Sigmoid colon (tissue), 6 donors: ENCODE measurements at regions not wholly inside any gene's neighbourhood (a gene's known extent, or its start where the extent isn't known, plus 50 kb on each side); places are given as distances from the start of the nearest gene placed in this dataset.

Experiments
- DNase-seq: peaks from one replicate; pipeline ENCODE4 v3.0.0-alpha.2; 2019
- H3K27ac ChIP-seq, 4 donors: fragments of 200-600 bp; sonication (generic); one replicate each; pipeline ENCODE4 v1.5.1; 2016 to 2019; ENCODE audit warnings: mild to moderate bottlenecking in 1 of 4
- H3K27me3 ChIP-seq, 3 donors: fragments of 200-600 bp; sonication (generic); one replicate each; pipeline ENCODE4 v1.5.1; 2019; ENCODE audit warnings: mild to moderate bottlenecking in 1 of 3
- H3K36me3 ChIP-seq, 4 donors: fragments of 200-600 bp; sonication (generic); one replicate each; pipeline ENCODE4 v1.5.1; 2016 to 2019
- H3K4me1 ChIP-seq, 4 donors: fragments of 200-600 bp; sonication (generic); one replicate each; pipeline ENCODE4 v1.5.1; 2017 to 2019
- H3K4me3 ChIP-seq, 4 donors: fragments of 200-600 bp; sonication (generic); one replicate each; pipeline ENCODE4 v1.5.1; 2017 to 2019; ENCODE audit warnings: mild to moderate bottlenecking in 2 of 4, moderate library complexity in 1 of 4
- H3K9me3 ChIP-seq, 4 donors: fragments of 200-600 bp in 3 of 4; sonication (generic) in 3 of 4; one replicate each; pipeline versions ENCODE4 v1.5.1 to v1.6.1; 2013 to 2019
- EP300 ChIP-seq, 4 donors: sonication (generic); formaldehyde crosslinking; IDR thresholded peaks; one replicate each; pipeline ENCODE4 v1.6.1; 2017; ENCODE audit warnings: antibody characterized with exemption in 4 of 4
- POLR2A ChIP-seq, 2 donors: fragments of 450-650 bp; IDR thresholded peaks; one replicate each; pipeline ENCODE4 v1.6.1; 2016; ENCODE audit warnings: antibody characterized with exemption in 2 of 2, mild to moderate bottlenecking in 2 of 2, moderate library complexity in 2 of 2
- POLR2AphosphoS5 ChIP-seq, 4 donors: sonication (generic); formaldehyde crosslinking; IDR thresholded peaks; one replicate each; pipeline ENCODE4 v1.6.1; 2017; ENCODE audit warnings: antibody characterized with exemption in 4 of 4
- WGBS, 2 donors: extraction: QIAGEN DNeasy Blood & Tissue Kit; methylation state at CpG; one replicate each; pipeline ENCODE4 v1.1.7; 2013; 5-methylcytosine and 5-hydroxymethylcytosine counted together
- intact Hi-C: fragments of 100-400 bp; cut with DNase I; formaldehyde crosslinking; loops from one replicate; pipeline ENCODE4 v1.15.1; 2023
- TF ChIP-seq, protein P1 (sequence below), 4 experiments: fragments of 450-650 bp in 3 of 4; fragments of 200-600 bp in 1 of 4; IDR thresholded peaks; one replicate each; pipeline ENCODE4 v1.5.1; 2016 to 2019; ENCODE audit warnings: antibody characterized with exemption in 4 of 4, mild to moderate bottlenecking in 3 of 4, moderate library complexity in 2 of 4
- donor health status: healthy with polysubstance abuse.
- donor health status: healthy.

DNA sequence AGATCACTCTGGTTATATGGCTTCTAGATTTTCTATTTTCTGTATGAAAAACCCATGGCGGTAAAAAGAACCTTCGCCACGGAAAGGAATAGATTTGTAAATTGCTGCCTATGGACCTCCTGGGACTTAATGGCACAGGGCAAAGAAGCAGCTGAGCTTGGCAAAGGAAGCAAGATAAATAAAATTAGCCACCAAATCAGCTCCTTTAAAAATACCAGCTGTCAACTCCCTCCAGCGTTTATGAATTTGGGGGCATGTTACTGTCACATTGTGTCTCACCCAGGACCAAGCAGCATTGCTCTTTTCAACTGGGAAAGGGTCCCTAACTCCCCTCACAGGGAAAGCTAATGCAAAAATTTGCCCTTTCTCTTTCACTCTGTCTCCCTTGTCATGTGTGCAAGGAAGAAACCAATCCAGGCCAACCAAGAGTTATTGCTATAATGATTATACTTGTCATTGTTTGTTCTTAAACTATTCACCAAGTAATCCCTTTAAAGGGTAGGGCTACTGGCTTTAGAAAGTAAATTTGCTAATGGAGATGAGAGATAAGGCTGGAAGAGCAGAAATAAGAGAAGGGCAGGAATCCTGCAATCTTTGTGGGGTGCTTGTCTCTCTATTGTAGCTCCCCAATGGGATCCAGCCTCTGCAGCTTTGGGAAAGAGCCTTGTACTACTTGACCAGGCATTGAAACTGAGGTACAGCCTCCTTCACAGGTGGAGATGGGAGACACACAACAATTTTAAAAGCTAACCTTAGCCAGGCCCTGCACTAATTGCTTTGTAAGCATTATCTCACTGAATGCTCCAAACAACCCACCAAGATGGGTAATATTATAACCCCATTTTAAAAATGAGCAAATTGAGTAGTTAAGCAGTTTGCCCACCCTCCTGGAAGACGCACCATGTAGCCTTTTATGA lies 119.1 kb upstream of the KLF7 start:
- intact Hi-C loops = no loop called here
- no peak for TF ChIP-seq POLR2A (IDR thresholded peaks at IDR 0.05)
- TF ChIP-seq EP300 (IDR thresholded peaks at IDR 0.05) = no peak
- no peak for TF ChIP-seq POLR2AphosphoS5 (IDR thresholded peaks at IDR 0.05)
- TF ChIP-seq, protein P1, sequence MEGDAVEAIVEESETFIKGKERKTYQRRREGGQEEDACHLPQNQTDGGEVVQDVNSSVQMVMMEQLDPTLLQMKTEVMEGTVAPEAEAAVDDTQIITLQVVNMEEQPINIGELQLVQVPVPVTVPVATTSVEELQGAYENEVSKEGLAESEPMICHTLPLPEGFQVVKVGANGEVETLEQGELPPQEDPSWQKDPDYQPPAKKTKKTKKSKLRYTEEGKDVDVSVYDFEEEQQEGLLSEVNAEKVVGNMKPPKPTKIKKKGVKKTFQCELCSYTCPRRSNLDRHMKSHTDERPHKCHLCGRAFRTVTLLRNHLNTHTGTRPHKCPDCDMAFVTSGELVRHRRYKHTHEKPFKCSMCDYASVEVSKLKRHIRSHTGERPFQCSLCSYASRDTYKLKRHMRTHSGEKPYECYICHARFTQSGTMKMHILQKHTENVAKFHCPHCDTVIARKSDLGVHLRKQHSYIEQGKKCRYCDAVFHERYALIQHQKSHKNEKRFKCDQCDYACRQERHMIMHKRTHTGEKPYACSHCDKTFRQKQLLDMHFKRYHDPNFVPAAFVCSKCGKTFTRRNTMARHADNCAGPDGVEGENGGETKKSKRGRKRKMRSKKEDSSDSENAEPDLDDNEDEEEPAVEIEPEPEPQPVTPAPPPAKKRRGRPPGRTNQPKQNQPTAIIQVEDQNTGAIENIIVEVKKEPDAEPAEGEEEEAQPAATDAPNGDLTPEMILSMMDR (IDR thresholded peaks at IDR 0.05) = no peak
- WGBS, 2 donors = 70 to 86% methylated on average over 5 of the region's 5 CpGs
- H3K9me3 ChIP-seq = no peaks in the 10 kb centered on the region
- H3K27me3 ChIP-seq = no peaks in the 10 kb centered on the region
- no peak for DNase-seq
- H3K36me3 ChIP-seq = no peaks in the 10 kb centered on the region
- H3K27ac ChIP-seq = no peak overlapping the region
- peaks cover 0 to 34% (median 16%) of the 10 kb centered on the region in 4 donors for H3K4me1 ChIP-seq
- H3K4me3 ChIP-seq = no peak overlapping the region

DNA sequence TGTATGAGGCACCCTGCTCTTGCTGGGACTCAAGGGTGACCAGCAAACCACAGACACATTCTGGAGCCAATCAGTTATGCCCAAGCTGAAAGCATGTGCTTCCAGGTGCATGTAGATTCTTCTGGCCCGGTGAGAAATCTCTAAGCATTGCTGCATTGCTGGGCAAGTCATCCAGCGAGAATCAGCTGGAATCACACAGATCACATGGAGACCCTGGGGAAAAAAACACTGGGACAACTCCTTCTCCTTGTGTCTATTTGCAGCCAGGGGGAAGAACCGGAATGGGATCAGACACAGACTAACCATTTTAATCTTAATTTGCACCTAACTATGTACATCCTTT lies 119.7 kb upstream of the KLF7 start:
- no peak for DNase-seq
- no peaks in the 10 kb centered on the region for H3K9me3 ChIP-seq
- H3K4me3 ChIP-seq = no peak overlapping the region
- H3K36me3 ChIP-seq = no peaks in the 10 kb centered on the region
- H3K4me1 ChIP-seq = peaks cover 0 to 34% (median 16%) of the 10 kb centered on the region in 4 donors
- TF ChIP-seq EP300 (IDR thresholded peaks at IDR 0.05) (no peak), POLR2AphosphoS5 (IDR thresholded peaks at IDR 0.05) (no peak), POLR2A (IDR thresholded peaks at IDR 0.05) (no peak)
- TF ChIP-seq, protein P1 (IDR thresholded peaks at IDR 0.05) = no peak
- intact Hi-C loops = no loop called here
- WGBS, 2 donors = 57 to 68% methylated on average over 3 of the region's 3 CpGs
- H3K27me3 ChIP-seq = no peaks in the 10 kb centered on the region
- no peak overlapping the region for H3K27ac ChIP-seq

DNA sequence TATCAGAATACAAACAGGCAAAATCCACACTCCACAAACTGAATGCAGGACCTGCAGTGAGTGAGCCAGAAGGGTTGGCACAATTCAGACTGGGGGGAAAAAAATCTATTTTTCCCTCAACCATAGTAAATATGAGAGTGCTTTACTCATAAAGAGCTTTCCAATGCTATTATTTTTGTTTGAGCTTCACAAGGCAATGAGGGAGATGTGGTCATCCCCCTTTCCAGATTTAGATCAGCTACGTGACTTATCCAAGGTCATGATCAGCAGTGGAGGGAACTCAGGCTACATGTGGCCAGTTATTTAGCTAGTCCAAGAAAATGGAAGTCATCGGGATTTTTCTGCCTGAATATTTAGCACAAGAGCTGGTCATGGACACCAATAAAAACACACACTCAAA lies 120.4 kb upstream of the KLF7 start:
- no peaks in the 10 kb centered on the region for H3K36me3 ChIP-seq
- 79% methylated on average over 2 of the region's 2 CpGs for WGBS, 2 donors
- H3K9me3 ChIP-seq = no peaks in the 10 kb centered on the region
- H3K27me3 ChIP-seq = no peaks in the 10 kb centered on the region
- intact Hi-C loops = no loop called here
- no peak overlapping the region for H3K27ac ChIP-seq
- H3K4me1 ChIP-seq = peaks cover 0 to 34% (median 16%) of the 10 kb centered on the region in 4 donors
- TF ChIP-seq, protein P1 (IDR thresholded peaks at IDR 0.05) = no peak
- TF ChIP-seq POLR2AphosphoS5 (IDR thresholded peaks at IDR 0.05) = no peak
- TF ChIP-seq POLR2A (IDR thresholded peaks at IDR 0.05) = no peak
- no peak for TF ChIP-seq EP300 (IDR thresholded peaks at IDR 0.05)
- no peak overlapping the region for H3K4me3 ChIP-seq
- no peak for DNase-seq

DNA sequence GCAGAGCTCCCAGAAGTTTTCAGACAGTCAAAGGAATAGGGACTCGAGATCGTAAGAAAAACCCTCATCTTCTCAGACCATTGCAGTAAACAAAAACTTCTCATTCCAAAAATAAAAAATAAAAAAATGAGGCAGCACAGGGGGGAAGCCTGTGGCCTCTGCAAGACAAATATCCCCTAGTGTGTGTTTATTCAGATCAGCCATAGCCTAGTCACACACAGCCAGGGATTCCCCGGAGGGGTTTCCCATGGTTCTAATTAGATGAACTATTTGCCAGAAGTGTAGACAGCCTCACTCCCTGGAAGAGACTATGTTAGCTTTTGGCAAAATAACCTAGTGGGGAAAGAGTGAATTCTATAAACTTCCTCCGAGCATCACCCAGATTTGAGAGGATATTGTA lies 122.9 kb upstream of the KLF7 start:
- intact Hi-C loops = no loop called here
- DNase-seq = no peak
- Histone ChIP-seq H3K27ac (no peak overlapping the region), H3K4me1 (peaks cover 0 to 26% (median 16%) of the 10 kb centered on the region in 4 donors), H3K9me3 (no peaks in the 10 kb centered on the region), H3K27me3 (no peaks in the 10 kb centered on the region), H3K36me3 (no peaks in the 10 kb centered on the region), H3K4me3 (no peak overlapping the region)
- no peak for TF ChIP-seq EP300 (IDR thresholded peaks at IDR 0.05)
- no peak for TF ChIP-seq POLR2AphosphoS5 (IDR thresholded peaks at IDR 0.05)
- TF ChIP-seq, protein P1 (IDR thresholded peaks at IDR 0.05) = no peak
- TF ChIP-seq POLR2A (IDR thresholded peaks at IDR 0.05) = no peak
- 72 to 76% methylated on average over 4 of the region's 4 CpGs for WGBS, 2 donors
